ENCODE measurements at regions not wholly inside any gene's neighbourhood (a gene's known extent, or its start where the extent isn't known, plus 50 kb on each side); places are given as distances from the start of the nearest gene placed in this dataset.

- TF ChIP-seq POLR2AphosphoS5 (IDR thresholded peaks at IDR 0.05) (no peak), CTCF (IDR thresholded peaks at IDR 0.05) (no peak)
These were observed 88.0 kb downstream of the CBLN1 start for GRCh38 chr16:49193596-49193995.

Data from suprapubic skin (tissue), 3 donors.